NCI-H226 (cell line): ENCODE measurements at regions not wholly inside any gene's neighbourhood (a gene's known extent, or its start where the extent isn't known, plus 50 kb on each side); places are given as distances from the start of the nearest gene placed in this dataset.
"Not testable (repeated sequence)": the region's sequence is repeated elsewhere in the genome, so short reads cannot be mapped to it uniquely, and the experiment has no call there.

Experiments used
- DNase-seq: peaks from one replicate; pipeline ENCODE4 v3.0.0-alpha.2; 2015

DNA sequence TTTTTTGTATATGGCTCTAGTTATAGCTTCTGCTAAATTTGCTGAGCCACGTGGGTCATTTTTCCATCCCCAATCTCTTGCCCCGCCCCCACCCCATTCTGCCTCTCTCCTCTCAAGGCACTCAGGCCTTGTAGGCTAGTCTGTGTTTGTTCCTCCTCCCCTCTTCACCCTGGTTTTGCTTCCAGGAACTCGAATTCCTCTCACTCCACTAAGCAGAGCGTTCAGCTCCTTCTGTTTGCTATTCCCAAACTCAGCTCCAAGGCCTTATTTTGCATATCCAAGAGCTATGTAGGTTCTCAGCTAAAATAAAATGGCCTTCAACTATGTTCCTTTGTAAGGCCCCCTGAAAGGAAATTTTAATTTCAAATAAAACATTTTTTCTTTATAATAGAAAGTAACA is 1293.7 kb downstream of the EPHA7 start:
- no peak for DNase-seq

DNA sequence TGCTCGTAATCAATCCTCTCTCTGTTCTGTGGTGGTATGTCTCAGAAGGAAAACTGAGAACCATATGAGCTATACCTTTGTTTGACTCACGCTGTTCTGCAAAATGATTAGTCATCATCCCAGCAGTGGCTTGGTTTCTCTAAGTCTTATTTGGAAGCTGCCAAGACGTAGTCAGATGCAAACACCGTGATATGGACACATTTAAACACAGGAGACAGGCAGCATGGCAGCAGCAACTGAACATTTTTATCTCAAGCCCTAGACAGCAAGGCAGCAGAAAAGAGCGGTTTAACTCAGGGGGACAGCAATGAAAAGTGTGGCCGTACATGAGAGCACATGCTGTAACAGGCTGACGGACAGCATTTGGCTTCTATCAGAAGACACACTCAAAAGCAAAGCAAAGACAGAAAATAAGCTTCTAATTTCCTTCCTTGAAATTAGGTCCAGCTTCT is 1295.1 kb downstream of the EPHA7 start:
- no peak for DNase-seq

DNA sequence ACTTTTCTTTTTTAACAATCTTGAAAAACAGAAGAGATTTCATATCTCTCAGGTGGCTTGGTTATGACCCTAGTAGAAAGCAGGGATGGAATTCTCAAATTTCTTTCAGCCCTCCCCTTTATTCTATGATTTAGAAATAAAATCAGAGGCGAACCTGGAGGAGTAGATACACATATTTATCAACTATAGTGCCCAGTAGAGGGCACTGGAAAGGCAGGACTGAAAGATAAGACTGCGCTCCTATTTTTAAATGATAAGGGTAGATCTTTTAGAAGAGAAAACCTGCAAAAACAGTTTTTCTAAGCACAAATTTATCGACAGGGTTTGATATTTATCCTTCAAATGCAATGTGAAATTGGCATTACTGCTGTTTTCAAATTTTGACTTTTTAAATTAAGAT is 1296.6 kb downstream of the EPHA7 start:
- DNase-seq: no peak

DNA sequence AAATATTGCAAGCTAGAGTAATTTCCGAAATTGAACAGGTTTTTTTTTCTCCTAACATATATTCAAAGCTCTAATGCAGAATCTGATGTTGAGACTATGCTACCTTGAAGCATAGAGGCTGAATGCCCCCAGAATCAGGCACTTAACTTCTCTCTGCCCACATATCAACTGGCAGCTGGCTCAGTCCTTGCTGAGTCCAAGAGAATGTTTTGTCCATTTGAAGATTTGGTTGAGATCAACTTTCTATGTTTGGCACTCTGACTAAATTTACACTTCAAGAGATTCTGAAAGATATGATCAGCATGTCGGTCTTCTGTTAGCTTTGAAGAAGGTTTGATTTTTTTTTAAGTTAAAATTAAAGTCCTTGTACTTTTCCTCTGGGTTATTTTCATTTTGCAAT is 1298.1 kb downstream of the EPHA7 start:
- DNase-seq: no peak

DNA sequence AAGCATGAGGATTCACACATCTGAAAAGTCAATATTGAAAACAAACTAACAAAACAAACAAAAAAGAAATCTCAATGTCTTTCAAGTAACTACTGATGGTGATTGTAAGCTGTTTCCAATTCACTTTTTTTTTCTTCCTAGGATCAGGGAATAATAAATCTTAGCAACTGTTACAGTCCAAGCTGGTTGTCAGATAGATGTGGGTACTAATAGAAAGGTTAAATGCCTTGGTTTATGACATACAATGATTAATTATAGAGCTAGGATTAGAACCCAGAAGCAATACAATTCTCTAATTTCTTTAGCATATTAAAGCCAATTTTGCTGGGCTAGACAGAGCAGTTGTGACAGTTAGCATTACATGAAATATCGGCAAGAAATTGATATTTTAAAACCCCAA is 1301.6 kb downstream of the EPHA7 start:
- no peak for DNase-seq

DNA sequence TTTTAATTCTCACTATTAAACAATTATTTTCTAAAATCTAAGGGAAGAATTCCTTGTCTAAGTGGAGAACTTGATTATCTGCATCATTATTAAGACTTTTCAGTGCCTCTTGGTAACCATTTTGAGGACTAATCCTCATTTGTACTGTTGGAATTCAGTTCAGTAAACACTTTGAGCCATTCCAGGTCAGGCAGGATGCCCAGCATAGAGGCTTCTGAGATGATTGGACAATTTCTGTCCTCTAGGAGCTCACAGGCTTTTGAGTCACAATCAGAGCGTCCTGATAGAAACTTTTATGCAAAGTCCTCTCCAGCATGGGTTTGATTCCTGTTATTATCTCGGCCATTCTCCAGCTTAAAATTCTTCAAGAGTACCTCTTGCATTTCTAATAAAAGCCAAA is 1304.6 kb downstream of the EPHA7 start:
- DNase-seq: no peak

DNA sequence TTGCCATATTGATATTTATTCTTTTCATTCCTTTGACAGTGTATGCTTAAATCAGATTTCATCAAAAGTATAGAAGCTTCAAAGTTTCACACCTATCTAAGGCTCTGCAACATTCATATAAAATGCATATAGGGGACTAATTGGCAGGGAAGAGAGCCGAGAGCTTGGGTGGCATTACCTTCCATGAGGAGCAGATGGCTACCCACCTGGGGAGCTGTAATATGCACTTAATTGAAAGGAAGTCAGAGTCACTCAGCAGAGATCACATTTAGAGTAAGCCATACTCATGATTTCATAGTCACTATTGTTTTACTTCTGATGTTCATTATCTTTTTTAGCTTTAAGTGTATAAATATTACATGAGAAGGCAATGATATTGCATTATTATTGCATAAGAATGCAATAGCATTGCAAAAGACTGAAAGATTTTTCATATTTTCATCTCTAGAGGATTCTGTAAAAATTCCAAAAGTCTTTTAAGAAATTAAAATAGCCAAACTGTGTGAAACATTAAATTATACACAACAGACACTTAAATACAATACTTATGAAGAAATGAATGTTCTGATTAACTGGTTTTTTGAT is 1305.2 kb downstream of the EPHA7 start:
- no peak for DNase-seq

DNA sequence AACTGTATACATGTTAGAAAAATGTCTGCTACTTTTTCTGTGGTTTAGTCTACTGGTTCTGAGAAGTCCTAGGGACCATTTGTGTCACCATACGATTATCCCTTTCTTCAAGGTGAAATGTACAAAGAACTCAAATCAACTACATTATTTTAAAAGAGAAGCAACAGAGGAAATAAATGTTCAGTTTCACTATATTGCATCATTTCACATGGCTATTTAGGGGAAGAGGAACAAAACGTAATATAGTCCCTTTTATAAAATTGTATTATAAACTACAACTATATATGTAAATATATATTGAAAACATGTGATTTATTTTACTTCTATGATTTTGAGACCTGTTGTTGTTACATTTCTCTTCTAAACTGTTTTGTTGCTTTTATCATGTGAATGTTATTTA is 1308.0 kb downstream of the EPHA7 start:
- no peak for DNase-seq

DNA sequence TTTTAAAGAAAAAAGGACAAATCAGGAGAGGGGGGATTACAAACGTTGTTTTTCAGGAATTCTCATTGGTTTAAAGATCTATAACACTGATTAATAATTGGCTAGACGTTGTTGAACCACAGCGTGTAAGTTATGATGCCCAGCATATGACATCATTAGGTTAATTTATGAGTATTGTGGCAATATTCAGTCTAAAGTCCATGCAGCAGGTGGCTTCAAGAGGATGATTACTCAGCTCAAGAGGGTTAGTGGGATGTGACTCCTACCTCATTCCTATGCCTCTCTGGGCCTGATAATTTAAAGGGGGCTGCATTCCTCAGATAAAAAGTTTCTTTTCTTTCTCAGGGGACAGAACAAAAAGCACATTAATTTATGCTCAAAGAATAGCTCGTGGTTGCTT is 1309.0 kb downstream of the EPHA7 start:
- DNase-seq: no peak

DNA sequence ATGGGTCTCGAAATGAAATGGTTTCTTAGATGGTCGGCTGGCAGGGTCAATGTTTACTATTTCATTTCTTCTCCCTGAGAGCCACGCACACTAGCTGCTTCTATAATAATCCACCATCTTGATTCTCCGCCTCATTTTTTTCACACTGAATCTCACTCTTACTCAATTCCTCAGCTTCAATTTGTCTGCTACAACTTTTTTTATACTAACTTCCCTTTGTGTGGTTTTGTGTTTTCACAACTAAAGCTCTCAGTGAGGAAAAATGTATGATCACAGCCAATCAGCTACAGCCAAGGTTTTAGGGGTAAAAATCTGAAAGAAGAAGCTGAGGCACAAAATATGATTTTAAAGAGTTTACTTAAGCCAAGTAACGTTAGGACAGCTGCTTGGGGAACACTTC is 1309.4 kb downstream of the EPHA7 start:
- DNase-seq: no peak

DNA sequence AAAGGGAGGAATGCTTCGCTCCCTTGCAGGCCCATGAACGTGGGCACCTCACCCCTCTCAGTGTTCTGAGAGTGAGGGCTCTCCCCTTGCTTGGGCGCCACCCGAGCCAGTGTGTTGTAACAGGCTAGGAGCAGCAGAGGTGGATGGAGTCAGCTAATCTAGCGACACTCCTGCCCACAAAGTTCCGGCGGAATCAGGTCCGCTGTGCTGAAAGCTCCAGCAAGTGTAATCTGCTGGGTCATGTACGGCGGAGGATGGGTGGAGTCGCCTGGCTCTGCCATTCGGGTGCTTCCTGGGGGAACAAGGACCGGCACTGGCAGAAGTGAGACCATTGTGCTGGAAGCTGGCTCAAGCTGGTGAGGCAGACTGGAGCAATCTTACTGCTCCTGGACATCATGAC is 1310.1 kb downstream of the EPHA7 start:
- no peak for DNase-seq

DNA sequence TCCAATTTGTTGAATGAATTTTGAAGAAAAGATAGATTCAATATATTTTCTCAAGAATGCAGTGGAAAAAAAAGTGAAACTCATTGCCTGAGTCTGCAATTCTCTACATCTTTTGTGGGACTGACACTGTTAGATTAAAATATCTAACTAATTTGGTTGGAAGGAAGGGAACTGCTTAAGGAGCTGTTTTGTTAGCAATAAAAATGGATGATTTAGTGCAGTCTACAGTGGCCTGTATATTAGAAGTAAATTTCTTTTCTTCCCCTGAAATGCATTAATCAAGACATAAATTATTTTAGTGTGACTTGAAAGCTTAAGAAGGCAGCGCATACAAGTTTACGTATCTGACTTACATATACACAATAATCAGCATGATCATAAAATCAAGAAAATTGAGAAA is 1332.6 kb downstream of the EPHA7 start:
- no peak for DNase-seq

DNA sequence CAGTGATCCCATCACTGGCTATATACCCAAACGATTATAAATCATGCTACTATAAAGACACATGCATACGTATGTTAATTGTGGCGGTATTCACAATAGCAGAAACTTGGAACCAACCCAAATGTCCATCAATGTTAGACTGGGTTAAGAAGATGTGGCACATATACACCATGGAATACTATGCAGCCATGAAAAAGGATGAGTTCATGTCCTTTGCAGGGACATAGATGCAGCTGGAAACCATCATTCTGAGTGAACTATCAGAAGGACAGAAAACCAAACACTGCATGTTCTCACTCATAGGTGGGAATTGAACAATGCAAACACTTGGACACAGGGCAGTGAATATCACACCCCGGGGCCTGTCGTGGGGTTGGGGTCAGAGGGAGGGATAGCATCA is 1335.4 kb downstream of the EPHA7 start:
- not testable (repeated sequence) for DNase-seq

DNA sequence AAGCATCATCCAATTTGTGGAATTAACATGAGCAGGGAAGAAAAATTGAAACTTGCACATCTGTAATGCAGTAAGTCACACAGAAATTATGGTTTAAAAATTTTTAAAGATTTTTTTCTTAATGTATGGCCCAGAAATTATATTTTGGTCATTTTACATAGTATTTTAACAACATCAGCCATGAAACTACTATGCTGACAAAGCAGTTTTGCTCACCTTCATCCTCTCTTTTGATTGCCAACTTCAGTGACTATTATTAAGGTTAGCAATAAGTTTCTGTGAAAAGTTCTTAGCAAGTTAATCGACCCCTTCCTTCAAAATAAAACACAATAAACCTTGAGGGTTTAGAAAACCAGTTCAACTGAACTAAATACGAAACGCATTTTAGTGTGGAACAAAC is 1347.0 kb downstream of the EPHA7 start:
- DNase-seq: no peak

DNA sequence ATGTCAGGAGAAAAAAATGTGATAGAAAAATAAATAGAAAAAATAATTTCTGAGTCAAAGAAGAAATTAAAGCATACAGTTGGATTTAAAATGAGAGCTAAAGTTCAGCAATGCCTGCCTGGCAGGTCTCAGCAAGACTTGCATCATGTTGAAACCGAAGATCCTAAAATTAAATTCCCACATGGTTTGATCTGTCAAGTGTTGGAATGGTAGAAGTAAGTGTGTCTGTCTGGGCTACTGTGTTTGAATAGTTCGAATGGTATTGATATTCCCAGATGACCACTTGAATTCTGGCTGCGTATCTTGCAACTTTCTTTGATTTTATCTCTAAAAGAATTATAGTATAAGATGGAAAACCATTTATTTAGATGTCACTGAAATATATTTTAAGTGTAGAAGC is 1349.6 kb downstream of the EPHA7 start:
- no peak for DNase-seq

DNA sequence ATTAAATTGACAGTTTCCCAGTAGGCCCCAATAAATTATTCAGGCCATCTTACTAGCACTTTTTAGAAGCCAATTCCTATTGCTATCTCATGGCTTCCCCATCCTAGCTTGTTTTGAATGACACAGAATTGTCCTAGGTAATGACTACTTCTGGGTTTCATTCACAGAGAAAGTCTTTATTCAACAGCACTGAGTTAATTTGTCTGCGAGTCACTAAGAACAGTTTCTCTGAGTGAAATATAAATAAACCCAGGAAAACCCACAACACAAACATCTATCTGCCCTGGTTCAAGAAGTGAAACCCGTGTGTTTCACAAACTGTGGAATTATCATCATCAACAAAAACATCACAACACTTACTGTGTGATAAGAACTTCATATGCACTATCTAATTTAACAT is 1366.8 kb downstream of the EPHA7 start:
- no peak for DNase-seq

DNA sequence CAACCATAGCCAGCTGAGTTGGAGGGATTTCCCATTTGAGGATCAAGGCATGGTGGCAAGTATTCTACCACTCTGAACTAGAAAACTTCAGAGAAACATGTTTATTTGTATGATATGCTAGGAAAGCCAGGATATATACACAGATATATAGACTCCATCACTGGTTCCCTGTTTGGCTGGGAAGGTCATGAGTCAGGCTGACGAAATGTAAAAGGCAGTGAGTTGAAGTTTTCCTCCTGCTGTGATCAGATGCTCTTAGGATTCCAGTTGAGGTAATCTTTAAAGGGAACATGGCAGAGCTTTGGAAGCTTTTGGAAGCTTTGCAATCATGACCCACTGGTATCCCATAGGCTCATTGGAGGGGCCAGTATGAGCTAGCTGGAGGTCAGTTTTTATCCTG is 1369.1 kb downstream of the EPHA7 start:
- no peak for DNase-seq

DNA sequence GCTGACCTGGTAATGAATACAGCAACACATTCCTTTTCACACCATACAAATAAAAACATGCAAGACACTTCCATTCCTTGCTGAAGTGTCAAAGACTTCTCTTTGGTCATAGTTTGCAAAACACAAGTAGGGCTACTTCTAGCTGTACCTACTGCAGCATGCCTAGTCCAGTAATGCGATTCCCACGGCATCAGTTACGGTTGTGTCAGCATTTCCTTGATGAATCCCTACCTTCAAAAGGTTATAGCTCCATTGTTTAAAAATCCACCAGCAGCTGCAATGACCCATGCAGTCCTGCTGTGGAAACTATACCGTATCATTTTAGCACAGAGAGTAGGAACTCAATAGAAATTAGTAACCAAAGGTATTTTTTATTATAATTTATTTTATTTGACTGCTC is 1371.5 kb downstream of the EPHA7 start:
- no peak for DNase-seq

DNA sequence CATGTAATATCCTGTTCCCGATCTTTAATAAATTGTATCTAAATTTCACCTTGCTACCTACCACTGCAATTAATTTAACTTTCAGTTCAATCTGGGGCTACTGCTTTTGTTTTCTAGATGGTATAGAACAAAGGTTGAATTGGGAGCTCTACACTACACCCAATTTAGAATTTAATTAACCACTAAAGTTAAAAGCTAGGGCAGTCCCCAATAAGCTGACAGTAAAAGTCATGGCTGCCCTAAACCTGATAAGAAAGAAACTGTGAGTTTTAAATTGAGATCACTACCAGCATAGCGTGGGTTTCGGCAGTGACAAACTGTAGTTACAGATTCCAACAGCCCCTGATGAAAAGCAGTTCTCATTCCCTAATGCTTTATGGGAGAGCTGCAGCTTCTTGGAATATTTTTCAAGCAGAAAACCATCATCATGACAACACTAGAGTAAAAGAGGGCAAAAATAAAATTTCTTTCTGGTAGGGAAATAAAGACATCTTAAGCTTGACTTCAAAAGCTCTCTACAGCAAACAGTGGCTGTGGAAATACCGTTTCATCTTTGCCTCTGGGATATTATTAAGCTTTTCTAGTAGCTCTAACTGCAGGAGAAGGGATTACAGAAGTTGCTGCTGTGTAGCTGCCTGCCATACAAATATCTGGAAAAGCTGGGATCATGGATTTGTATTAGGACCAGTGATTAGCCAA is 1372.1 kb downstream of the EPHA7 start:
- DNase-seq: no peak

DNA sequence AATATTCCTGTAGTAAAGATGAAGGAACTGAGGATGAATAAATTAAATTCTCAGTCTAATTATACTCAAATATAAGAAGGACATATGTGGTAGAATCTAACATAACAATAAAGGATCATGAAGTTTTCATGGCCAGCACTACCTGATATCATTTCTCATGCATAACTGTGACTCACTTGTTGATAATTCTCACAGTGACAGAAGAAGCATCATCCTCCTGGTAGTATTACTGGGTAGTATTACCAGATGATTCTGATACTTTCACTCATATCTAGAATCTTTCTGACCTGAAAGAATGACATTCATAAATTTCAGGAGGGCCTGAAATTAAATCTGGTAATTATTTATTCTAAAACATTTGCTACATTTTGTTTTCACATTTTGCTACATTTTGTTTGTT is 1375.0 kb downstream of the EPHA7 start:
- no peak for DNase-seq

DNA sequence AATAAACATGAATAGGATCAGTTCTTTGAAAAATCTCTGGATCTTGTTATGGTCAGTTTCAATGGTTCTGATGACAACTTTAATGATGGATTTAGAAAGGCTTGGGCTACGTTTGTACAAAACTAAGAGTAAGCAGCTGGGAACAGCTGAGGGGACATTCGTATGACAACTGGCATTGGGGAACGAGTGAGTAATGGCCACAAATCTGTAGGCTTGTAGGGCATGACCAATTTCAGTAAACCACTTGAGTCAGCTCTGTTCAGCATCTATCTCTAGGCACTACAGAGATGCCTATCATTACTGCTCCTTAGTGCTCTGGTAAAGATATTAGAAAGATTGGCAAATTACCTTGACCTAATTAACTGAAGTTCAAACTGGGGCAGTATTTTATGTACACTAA is 1375.6 kb downstream of the EPHA7 start:
- no peak for DNase-seq

DNA sequence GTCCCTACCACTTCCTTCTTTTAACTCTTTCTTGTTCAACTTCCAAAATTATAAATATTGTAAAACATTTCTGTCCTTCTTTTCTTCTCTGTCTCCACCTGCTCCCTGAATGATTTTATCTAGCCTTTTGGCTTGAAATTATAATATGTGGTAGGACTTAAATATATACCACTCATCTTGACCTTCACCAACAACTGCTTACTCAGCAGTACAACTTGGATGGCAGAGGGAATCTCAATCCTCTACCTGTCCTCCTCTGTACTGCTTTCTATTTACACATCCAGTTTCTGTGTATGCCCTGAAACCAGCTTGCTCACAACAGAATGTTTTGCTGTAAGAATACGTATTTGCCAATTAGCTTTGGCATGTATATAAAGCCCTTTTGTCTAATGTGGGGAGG is 1392.5 kb downstream of the EPHA7 start:
- DNase-seq: no peak

DNA sequence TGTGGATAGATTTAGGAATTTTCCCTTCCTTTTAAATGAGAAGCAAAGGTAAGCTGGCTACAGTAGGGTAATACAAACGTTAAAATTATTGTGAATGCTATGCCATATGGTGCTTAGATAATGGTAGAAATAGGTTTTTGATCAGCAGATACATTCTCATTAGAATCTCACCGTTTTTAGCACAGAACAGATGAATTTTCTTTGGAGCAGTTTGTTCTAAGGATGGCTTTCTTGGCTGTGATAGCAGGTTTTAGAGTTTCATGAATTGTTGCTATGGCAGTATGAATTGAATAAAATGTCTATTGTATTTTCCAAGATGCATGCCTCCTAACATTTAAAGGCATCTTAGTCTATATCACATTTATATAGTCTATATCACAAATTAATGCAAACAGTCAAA is 1394.5 kb downstream of the EPHA7 start:
- no peak for DNase-seq

DNA sequence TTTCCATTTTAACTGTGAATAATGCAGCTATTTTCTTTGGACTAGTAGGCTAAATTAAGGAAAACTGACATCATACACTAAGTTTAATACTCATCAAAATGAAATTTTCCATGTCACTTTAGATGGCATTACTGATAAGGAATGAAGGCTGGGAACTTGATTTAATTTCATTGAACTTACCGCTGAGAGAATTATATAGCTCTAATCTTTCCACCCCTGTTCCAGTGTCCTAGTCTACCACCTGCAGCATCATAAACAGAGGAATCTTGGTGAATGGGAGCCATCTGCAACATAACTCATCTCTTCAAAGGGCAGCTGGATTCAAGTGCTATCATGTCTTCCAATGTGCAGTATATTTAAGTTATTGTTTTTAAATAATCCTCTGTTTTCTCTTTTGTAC is 1395.2 kb downstream of the EPHA7 start:
- no peak for DNase-seq

DNA sequence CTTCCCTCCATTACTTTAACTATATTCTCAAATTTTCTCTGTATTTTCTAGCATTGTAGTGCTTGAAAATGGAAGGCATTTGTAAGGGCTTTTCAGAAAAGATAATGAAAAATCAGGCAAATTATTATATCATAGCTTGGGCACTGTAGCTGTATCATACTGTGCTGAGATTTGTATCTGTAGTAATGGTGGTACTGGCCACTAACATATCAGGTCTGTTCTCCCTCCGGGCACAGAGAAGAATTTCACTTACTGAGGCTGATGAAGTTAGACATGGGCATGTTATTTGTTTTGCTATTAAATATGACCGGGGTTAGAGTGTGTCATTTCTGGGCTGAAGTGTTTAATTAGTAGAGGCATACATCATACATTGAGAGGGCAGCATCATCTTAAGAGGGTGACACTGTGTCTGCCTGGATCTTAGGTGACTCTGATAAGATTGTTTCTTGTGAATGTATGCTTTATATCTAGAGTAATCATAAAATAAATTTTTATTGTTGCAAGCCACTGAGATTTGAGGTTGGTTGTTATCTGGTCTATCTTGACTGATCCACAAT is 1395.9 kb downstream of the EPHA7 start:
- DNase-seq: no peak
